WTC11 (cell line): ENCODE measurements at regions not wholly inside any gene's neighbourhood (a gene's known extent, or its start where the extent isn't known, plus 50 kb on each side); places are given as distances from the start of the nearest gene placed in this dataset.

ENCODE experiments used
- ATAC-seq: fragments of 200-7000 bp; cut with Tn5 transposase; 2 replicates; pipeline ENCODE4 v1.10.0; 2021; ENCODE audit warnings: mild to moderate bottlenecking, moderate library complexity
- CTCF ChIA-PET: fragments of 300-600 bp; sonication (Branson Sonifier 250); formaldehyde crosslinking; loops from one replicate; lab custom pipeline; 2021; ENCODE audit warnings: antibody characterized with exemption; lab: Charles Lee
- POLR2A ChIA-PET: fragments of 350-600 bp; sonication (Branson Sonifier 250); formaldehyde crosslinking; loops from one replicate; lab custom pipeline; 2021; ENCODE audit warnings: antibody characterized with exemption; lab: Charles Lee
- DNase-seq: peaks from one replicate; pipeline ENCODE4 v3.0.0; 2021; ENCODE audit warnings: low spot score
- H3K27ac Mint-ChIP-seq: 2 replicates; pipeline ENCODE4 v1.8.0; 2021; ENCODE audit warnings: mixed read lengths
- H3K27me3 Mint-ChIP-seq: 2 replicates; pipeline ENCODE4 v1.8.0; 2021; ENCODE audit warnings: low read depth, mild to moderate bottlenecking, moderate library complexity, mixed read lengths
- H3K36me3 Mint-ChIP-seq: 2 replicates; pipeline ENCODE4 v1.8.0; 2021; ENCODE audit warnings: mixed read lengths
- H3K4me1 Mint-ChIP-seq: 2 replicates; pipeline ENCODE4 v1.8.0; 2022; ENCODE audit warnings: mixed read lengths
- H3K4me3 Mint-ChIP-seq: 2 replicates; pipeline ENCODE4 v1.8.0; 2021; ENCODE audit warnings: mild to moderate bottlenecking, moderate library complexity, mixed read lengths
- H3K9me3 Mint-ChIP-seq: 2 replicates; pipeline ENCODE4 v1.8.0; 2021; ENCODE audit warnings: mixed read lengths
- AFF4 ChIP-seq: sonication (generic); formaldehyde crosslinking; IDR thresholded peaks from 2 replicates; pipeline ENCODE4 v1.8.1; 2023; ENCODE audit warnings: mild to moderate bottlenecking, missing genetic modification reagents, borderline replicate concordance
- ATF1 ChIP-seq: sonication (generic); formaldehyde crosslinking; IDR thresholded peaks from 2 replicates; pipeline ENCODE4 v1.8.1; 2023; ENCODE audit warnings: mild to moderate bottlenecking, moderate library complexity, missing genetic modification reagents
- EMX1 ChIP-seq: fragments of 250-450 bp; sonication (Bioruptor Pico); IDR thresholded peaks from 2 replicates; pipeline ENCODE4 v1.8.0; 2021; ENCODE audit warnings: mild to moderate bottlenecking
- GABPB1 ChIP-seq: sonication (generic); formaldehyde crosslinking; IDR thresholded peaks from 2 replicates; pipeline ENCODE4 v1.8.1; 2023; ENCODE audit warnings: mild to moderate bottlenecking, missing genetic modification reagents
- HMGA2 ChIP-seq: fragments of 250-450 bp; sonication (Bioruptor Pico); IDR thresholded peaks from 2 replicates; pipeline ENCODE4 v1.4.0; 2021; ENCODE audit warnings: mild to moderate bottlenecking, moderate library complexity
- HMGXB4 ChIP-seq: sonication (generic); formaldehyde crosslinking; IDR thresholded peaks from 2 replicates; pipeline ENCODE4 v1.8.1; 2023; ENCODE audit warnings: mild to moderate bottlenecking, moderate library complexity, missing genetic modification reagents
- KAT7 ChIP-seq: sonication (generic); formaldehyde crosslinking; IDR thresholded peaks from 2 replicates; pipeline ENCODE4 v1.8.1; 2023; ENCODE audit warnings: missing genetic modification reagents, mild to moderate bottlenecking, borderline replicate concordance
- MAX ChIP-seq: sonication (generic); formaldehyde crosslinking; IDR thresholded peaks from 2 replicates; pipeline ENCODE4 v1.8.0; 2022; ENCODE audit warnings: mild to moderate bottlenecking, missing genetic modification reagents
- NFATC4 ChIP-seq: fragments of 250-450 bp; sonication (Bioruptor Pico); IDR thresholded peaks from 2 replicates; pipeline ENCODE4 v1.9.0; 2021; ENCODE audit warnings: mild to moderate bottlenecking
- OVOL2 ChIP-seq: fragments of 250-450 bp; sonication (Bioruptor Pico); IDR thresholded peaks from 2 replicates; pipeline ENCODE4 v1.9.0; 2021; ENCODE audit warnings: mild to moderate bottlenecking, borderline replicate concordance
- PRRX2 ChIP-seq: fragments of 250-450 bp; sonication (Bioruptor Pico); IDR thresholded peaks from 2 replicates; pipeline ENCODE4 v1.8.0; 2021; ENCODE audit warnings: mild to moderate bottlenecking
- RELA ChIP-seq: sonication (generic); formaldehyde crosslinking; IDR thresholded peaks from 2 replicates; pipeline ENCODE4 v1.8.1; 2022; ENCODE audit warnings: missing genetic modification reagents, mild to moderate bottlenecking, borderline replicate concordance
- SOX15 ChIP-seq: fragments of 250-450 bp; sonication (Bioruptor Pico); IDR thresholded peaks from 2 replicates; pipeline ENCODE4 v1.9.0; 2021; ENCODE audit warnings: mild to moderate bottlenecking
- SP1 ChIP-seq: sonication (generic); formaldehyde crosslinking; conservative IDR thresholded peaks from 2 replicates; pipeline ENCODE4 v1.8.1; 2022; ENCODE audit warnings: missing genetic modification reagents
- TEAD1 ChIP-seq: sonication (generic); formaldehyde crosslinking; IDR thresholded peaks from 2 replicates; pipeline ENCODE4 v1.8.0; 2022; ENCODE audit warnings: mild to moderate bottlenecking, missing genetic modification reagents
- ZBTB21 ChIP-seq: sonication (generic); formaldehyde crosslinking; IDR thresholded peaks from 2 replicates; pipeline ENCODE4 v1.8.1; 2023; ENCODE audit warnings: mild to moderate bottlenecking, missing genetic modification reagents, borderline replicate concordance
- ZNF263 ChIP-seq: sonication (generic); formaldehyde crosslinking; IDR thresholded peaks from 2 replicates; pipeline ENCODE4 v1.8.1; 2022; ENCODE audit warnings: low read depth, mild to moderate bottlenecking, moderate library complexity, missing genetic modification reagents
- TF ChIP-seq, protein P1 (sequence below): fragments of 250-450 bp; sonication (Bioruptor Pico); IDR thresholded peaks from 2 replicates; pipeline ENCODE4 v1.9.0; 2021; ENCODE audit warnings: mild to moderate bottlenecking
- TF ChIP-seq, protein P2 (sequence below): sonication (generic); formaldehyde crosslinking; IDR thresholded peaks from 2 replicates; pipeline ENCODE4 v1.8.0; 2023; ENCODE audit warnings: mild to moderate bottlenecking, missing genetic modification reagents
- TF ChIP-seq, protein P3 (sequence below): fragments of 200-600 bp; IDR thresholded peaks from 2 replicates; pipeline ENCODE4 v1.8.0; 2022; ENCODE audit warnings: antibody characterized with exemption

GRCh38 chr5:120258123-120258522 is 206.0 kb upstream of the PRR16 start:
- no peaks in the 10 kb centered on the region for H3K9me3 Mint-ChIP-seq
- no peak overlapping the region for H3K27ac Mint-ChIP-seq
- ATAC-seq (no peak), DNase-seq (no peak)
- no peaks in the 10 kb centered on the region for H3K36me3 Mint-ChIP-seq
- H3K27me3 Mint-ChIP-seq = no peaks in the 10 kb centered on the region
- TF ChIP-seq KAT7 (CRISPR knock-in tag) (no peak), RELA (no peak), HMGA2 (CRISPR knock-in tag) (no peak), MAX (CRISPR knock-in tag) (no peak), HMGXB4 (CRISPR knock-in tag) (no peak), GABPB1 (CRISPR knock-in tag) (no peak), ZBTB21 (CRISPR knock-in tag) (no peak), EMX1 (CRISPR knock-in tag) (no peak), ATF1 (CRISPR knock-in tag) (no peak)
- TF ChIP-seq, protein P1, sequence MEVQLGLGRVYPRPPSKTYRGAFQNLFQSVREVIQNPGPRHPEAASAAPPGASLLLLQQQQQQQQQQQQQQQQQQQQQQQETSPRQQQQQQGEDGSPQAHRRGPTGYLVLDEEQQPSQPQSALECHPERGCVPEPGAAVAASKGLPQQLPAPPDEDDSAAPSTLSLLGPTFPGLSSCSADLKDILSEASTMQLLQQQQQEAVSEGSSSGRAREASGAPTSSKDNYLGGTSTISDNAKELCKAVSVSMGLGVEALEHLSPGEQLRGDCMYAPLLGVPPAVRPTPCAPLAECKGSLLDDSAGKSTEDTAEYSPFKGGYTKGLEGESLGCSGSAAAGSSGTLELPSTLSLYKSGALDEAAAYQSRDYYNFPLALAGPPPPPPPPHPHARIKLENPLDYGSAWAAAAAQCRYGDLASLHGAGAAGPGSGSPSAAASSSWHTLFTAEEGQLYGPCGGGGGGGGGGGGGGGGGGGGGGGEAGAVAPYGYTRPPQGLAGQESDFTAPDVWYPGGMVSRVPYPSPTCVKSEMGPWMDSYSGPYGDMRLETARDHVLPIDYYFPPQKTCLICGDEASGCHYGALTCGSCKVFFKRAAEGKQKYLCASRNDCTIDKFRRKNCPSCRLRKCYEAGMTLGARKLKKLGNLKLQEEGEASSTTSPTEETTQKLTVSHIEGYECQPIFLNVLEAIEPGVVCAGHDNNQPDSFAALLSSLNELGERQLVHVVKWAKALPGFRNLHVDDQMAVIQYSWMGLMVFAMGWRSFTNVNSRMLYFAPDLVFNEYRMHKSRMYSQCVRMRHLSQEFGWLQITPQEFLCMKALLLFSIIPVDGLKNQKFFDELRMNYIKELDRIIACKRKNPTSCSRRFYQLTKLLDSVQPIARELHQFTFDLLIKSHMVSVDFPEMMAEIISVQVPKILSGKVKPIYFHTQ (CRISPR knock-in tag) = no peak
- TF ChIP-seq, protein P2, sequence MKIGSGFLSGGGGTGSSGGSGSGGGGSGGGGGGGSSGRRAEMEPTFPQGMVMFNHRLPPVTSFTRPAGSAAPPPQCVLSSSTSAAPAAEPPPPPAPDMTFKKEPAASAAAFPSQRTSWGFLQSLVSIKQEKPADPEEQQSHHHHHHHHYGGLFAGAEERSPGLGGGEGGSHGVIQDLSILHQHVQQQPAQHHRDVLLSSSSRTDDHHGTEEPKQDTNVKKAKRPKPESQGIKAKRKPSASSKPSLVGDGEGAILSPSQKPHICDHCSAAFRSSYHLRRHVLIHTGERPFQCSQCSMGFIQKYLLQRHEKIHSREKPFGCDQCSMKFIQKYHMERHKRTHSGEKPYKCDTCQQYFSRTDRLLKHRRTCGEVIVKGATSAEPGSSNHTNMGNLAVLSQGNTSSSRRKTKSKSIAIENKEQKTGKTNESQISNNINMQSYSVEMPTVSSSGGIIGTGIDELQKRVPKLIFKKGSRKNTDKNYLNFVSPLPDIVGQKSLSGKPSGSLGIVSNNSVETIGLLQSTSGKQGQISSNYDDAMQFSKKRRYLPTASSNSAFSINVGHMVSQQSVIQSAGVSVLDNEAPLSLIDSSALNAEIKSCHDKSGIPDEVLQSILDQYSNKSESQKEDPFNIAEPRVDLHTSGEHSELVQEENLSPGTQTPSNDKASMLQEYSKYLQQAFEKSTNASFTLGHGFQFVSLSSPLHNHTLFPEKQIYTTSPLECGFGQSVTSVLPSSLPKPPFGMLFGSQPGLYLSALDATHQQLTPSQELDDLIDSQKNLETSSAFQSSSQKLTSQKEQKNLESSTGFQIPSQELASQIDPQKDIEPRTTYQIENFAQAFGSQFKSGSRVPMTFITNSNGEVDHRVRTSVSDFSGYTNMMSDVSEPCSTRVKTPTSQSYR (CRISPR knock-in tag) = no peak
- TF ChIP-seq, protein P3, sequence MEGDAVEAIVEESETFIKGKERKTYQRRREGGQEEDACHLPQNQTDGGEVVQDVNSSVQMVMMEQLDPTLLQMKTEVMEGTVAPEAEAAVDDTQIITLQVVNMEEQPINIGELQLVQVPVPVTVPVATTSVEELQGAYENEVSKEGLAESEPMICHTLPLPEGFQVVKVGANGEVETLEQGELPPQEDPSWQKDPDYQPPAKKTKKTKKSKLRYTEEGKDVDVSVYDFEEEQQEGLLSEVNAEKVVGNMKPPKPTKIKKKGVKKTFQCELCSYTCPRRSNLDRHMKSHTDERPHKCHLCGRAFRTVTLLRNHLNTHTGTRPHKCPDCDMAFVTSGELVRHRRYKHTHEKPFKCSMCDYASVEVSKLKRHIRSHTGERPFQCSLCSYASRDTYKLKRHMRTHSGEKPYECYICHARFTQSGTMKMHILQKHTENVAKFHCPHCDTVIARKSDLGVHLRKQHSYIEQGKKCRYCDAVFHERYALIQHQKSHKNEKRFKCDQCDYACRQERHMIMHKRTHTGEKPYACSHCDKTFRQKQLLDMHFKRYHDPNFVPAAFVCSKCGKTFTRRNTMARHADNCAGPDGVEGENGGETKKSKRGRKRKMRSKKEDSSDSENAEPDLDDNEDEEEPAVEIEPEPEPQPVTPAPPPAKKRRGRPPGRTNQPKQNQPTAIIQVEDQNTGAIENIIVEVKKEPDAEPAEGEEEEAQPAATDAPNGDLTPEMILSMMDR = no peak
- H3K4me1 Mint-ChIP-seq = peaks cover 9% of the 10 kb centered on the region
- ChIA-PET CTCF (no interaction called here), POLR2A (no interaction called here)
- no peak overlapping the region for H3K4me3 Mint-ChIP-seq

GRCh38 chr5:120260651-120261050 is 203.4 kb upstream of the PRR16 start:
- ATAC-seq (no peak), DNase-seq (no peak)
- no peaks in the 10 kb centered on the region for H3K27me3 Mint-ChIP-seq
- ChIA-PET CTCF (no interaction called here), POLR2A (no interaction called here)
- no peak overlapping the region for H3K4me3 Mint-ChIP-seq
- H3K36me3 Mint-ChIP-seq = no peaks in the 10 kb centered on the region
- no peak overlapping the region for H3K27ac Mint-ChIP-seq
- peaks cover 3% of the 10 kb centered on the region for H3K4me1 Mint-ChIP-seq
- no peaks in the 10 kb centered on the region for H3K9me3 Mint-ChIP-seq
- TF ChIP-seq OVOL2 (CRISPR knock-in tag) (no peak), GABPB1 (CRISPR knock-in tag) (no peak), NFATC4 (CRISPR knock-in tag) (no peak), TEAD1 (no peak), ZNF263 (CRISPR knock-in tag) (no peak), SOX15 (CRISPR knock-in tag) (no peak), AFF4 (CRISPR knock-in tag) (no peak), SP1 (CRISPR knock-in tag) (no peak), PRRX2 (no peak)
